ENCODE measurements at regions not wholly inside any gene's neighbourhood (a gene's known extent, or its start where the extent isn't known, plus 50 kb on each side); places are given as distances from the start of the nearest gene placed in this dataset.

GRCh38 chr7:42858570-42858969, 53.3 kb downstream of the C7orf25 start:
- no peak for FAIRE-seq

DNA sequence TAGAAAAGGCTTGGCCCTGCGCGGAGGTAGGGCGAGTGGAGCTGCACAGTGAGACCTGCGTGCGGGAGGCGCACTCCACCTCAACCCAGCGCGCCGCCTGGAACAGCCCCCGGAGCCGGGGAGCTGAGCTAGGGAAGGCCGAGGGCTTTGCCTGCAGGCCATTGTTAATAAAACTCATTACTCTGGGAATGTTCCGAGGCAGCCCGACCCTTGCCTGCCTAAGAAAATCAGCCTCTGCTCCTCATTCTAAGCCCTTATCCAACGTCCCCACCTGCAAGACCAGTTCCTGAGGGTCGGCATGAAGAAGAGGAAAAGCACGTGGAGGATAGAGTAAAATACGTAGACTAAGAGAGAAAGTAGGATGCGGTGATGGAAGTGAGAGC, 55.3 kb downstream of the C7orf25 start:
- FAIRE-seq, result no peak

- no peak for FAIRE-seq
Measured at GRCh38 chr7:42854571-42855118, 57.2 kb downstream of the C7orf25 start.

GRCh38 chr7:42852531-42852930, 59.3 kb downstream of the C7orf25 start:
- no peak for FAIRE-seq

GRCh38 chr7:42843205-42843800, 68.6 kb downstream of the C7orf25 start:
- no peak for FAIRE-seq

DNA sequence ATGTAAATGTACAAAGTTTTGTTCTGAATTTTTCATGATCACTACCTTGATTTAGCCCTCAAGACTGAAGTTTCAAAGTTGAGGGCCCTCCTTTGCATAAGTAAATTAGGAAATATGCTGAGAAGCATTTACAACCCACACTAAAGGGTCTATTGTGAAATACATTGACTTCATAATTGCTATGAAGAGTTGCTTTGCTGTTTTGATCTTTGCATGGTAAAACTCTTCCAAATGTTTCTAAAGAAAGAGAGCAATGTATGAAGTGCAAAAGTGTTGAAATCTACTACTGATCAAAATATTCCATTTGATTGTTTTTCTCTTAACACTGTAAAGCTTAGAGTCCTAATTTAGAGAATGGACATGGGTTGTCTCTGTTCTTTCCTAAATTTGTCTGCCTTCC, 77.2 kb downstream of the C7orf25 start:
- FAIRE-seq, result no peak

GRCh38 chr7:42833411-42833810, 78.5 kb downstream of the C7orf25 start:
- no peak for FAIRE-seq

DNA sequence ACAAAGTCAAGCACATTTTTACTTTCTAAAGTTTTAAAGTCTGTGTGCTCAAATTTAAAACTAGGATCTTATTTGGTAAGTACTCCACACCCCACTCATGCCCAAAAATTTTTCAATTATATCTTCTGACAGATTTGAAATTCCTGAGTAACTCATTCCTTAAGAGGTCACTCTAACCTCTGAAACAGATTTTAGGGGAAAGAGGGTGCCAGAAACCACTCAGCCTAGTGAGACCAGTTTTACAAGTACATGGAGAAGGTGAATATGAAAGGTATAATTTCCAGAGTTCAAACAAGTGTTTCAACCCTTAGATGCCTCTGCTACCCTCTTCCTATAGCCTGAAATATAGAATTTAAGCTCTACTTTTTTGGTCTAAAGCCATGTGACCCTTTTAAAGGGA, 79.2 kb downstream of the C7orf25 start:
- FAIRE-seq, result peak; percentile 21

- FAIRE-seq, result no peak
Measured at GRCh38 chr7:42831718-42832522, 80.0 kb downstream of the C7orf25 start.

DNA sequence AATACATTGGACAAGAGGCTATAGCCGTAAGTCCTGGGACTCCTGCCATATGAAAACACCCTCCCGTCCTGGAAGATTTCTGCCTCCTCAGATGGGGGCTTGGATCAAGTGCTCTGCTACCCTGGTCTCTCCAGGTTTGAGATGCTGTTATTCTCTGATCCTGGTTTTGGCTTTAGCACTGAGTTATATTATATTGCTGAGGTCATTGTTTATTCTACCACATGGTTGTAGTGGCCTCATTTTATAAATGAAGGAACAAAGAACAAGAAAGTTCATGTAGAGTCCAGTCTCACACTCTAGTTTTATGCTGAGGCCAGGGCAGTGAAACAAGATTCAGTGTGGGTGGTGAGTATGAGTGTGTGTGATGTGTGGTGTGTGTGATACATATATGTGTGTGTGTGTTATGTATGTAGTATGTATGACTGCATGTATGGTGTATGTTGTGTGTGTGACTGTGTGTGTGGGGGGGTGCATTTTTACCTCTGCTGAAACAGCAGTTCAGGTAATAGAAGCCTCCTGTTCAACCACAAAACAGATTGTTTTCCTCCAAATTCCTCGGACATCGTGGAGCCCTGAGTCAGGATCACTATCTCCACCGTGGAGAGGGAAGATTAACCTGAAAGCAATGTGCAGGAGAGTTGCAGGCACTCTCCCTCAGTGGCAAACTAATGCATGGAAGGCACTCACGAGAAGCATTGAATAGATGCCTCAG, 80.7 kb downstream of the C7orf25 start:
- no peak for FAIRE-seq

DNA sequence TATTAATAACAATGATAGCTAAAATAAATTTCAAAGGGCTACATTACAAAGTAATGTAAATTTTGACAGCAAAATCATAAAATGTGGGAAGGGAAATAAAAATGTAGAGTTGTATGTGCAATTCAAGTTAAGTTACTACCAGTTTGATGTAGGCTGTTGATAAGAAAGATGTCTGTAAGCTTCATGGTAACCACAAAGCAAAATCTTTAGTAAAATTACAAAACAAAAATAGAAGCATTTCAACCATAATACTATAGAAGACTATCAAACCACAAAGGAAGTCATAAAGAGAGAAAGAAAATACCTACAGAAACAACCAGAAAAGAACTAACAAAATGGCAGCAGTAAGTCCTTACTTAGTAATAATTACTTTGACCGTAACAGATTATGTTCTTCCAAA, 99.1 kb downstream of the C7orf25 start:
- no peak for FAIRE-seq

DNA sequence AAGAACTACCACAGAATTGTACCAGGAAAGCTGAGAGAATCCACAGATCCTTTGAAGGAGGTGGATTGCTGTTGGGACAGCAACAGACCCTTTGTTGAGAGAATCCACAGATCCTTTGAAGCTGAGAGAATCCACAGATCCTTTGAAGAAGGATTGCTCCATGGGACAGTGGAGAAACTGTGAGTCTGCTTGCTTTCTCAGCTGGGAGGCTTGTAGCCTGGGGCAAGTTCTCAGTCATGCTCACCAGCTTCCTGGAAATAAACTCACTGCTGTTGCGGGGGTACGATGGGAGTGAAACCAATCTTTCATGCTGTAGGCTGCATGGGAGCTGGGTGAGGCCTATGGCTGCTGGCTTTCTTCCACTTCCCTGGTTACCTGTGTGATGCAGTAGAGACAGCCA, 106.3 kb downstream of the C7orf25 start:
- no peak for FAIRE-seq

GRCh38 chr7:42794673-42795072, 117.2 kb downstream of the C7orf25 start:
- no peak for FAIRE-seq

GRCh38 chr7:42792841-42793240, 119.0 kb downstream of the C7orf25 start:
- FAIRE-seq, result no peak

DNA sequence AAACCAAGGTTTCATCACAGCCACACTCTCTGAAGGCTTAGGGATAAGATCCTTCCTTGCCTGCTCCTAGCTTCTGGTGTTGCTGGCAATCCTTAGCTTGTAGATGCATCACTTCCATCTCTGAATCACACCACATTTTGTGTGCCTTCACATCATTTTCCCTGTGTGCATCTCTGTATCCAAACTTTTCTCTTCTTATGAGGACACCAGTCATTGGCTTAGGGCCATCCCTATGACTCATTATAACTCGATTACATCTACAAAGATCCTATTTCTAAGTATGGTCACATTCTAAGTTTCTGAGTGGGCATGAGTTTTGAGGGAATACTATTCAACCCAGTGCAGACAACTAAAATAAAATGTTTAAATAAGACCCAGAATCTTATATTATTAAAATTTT, 121.7 kb downstream of the C7orf25 start:
- no peak for FAIRE-seq

DNA sequence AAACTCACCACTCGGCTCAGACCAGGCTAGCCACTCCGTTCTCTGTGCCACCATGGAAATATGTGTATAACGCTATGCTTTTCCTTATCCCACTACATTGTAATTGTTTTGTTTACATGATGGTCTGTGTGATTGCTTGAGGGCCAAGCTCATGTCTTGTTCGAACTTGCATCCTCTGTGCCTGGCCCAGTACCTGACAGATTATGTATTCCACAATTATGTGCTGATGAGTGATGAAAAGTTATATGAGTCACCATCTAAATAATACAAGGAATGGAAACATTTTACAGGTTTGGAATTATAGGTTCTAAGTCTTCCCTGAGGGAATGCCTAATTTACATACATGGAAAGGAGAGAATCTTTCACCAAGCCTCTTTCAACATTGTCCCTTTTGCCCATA, 137.4 kb downstream of the C7orf25 start:
- FAIRE-seq, result no peak

DNA sequence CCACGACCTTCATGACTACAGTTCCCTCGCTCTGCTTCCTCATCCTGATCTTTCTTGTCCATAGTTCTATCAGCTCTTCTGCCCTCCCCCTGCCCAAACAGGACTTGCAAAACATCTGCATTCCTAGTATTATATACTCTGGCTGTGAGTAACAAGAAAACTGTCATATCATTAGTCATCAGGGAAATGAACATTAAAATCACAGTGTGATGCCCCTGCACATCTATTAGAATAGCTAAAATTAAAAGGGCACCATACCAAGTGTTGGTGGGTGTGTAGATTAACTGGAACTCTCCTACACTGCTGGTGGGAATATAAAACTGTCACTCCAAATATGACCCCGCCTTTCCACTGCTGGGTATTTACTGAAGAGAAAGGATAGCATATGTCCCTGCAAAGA, 141.8 kb downstream of the C7orf25 start:
- no peak for FAIRE-seq

DNA sequence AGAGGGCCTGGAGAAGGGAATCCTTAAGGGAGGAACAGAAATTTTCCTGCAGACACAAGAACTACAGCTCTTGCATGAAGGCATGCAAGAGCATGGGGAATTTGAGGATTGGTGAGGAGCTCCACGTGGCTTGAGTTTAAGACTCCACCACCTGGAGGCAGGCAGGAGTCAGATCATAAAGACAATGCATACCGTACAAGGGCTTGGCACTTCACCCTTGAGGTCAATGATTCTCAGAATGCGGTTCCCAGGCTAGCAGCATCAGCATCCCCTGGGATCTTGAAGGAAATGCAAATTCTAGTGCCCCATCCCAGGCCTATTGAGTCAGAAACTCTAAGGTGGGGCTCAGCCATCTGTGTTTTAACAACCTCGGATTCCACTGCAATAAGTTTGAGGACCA, 143.8 kb downstream of the C7orf25 start:
- FAIRE-seq, result no peak

GRCh38 chr7:42766782-42767423, 145.0 kb downstream of the C7orf25 start:
- FAIRE-seq, result no peak

GRCh38 chr7:42765931-42766330, 145.9 kb downstream of the C7orf25 start:
- FAIRE-seq, result no peak

- no peak for FAIRE-seq
Measured at GRCh38 chr7:42763137-42763551, 148.7 kb downstream of the C7orf25 start.

DNA sequence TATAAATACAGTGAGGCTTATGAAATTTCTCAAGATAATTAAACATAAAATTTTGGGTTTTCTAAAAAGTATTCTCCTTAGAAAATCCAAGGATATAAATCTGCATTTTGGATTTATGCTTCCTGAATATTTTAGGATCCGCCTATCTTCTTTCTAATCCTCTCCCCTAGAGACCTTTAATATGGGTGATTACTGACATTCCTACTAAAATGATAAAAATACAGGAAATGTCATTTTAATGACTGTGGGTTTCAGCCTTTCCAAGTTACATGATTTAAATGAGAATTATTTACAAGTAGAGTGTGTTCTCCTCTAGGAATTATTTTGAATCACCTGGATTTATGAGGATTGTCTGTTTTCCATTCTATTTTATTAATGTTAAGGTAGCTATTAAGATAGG, 150.4 kb downstream of the C7orf25 start:
- FAIRE-seq, result no peak

DNA sequence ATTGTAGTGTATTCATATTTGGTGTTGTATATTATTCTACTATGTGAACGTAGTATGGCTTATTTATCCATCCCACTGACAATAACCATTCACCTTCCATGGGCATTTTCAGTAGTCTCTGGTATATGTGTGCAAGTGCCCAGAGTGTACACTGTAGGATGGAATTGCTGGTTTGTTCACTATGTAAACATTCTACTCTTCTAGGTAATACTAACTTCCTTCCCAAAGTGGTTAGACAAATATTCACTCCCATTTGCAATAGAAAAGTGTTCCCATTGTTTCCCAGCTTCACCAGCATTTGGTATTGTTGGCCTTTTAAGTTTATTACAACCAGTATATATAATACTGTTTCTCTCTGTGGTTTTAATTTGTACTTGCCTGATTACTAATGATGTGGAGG, 153.7 kb downstream of the C7orf25 start:
- FAIRE-seq, result no peak

All from endometrium (tissue), 2 donors.